HG03457 (cell line): ENCODE measurements at regions not wholly inside any gene's neighbourhood (a gene's known extent, or its start where the extent isn't known, plus 50 kb on each side); places are given as distances from the start of the nearest gene placed in this dataset.

Experiments used
- ATAC-seq: cut with Tn5 transposase; IDR thresholded peaks from one replicate; pipeline ENCODE4 v1.9.1; 2021; ENCODE audit warnings: moderate number of reproducible peaks; ENCODE audit not compliant: unreplicated experiment

DNA sequence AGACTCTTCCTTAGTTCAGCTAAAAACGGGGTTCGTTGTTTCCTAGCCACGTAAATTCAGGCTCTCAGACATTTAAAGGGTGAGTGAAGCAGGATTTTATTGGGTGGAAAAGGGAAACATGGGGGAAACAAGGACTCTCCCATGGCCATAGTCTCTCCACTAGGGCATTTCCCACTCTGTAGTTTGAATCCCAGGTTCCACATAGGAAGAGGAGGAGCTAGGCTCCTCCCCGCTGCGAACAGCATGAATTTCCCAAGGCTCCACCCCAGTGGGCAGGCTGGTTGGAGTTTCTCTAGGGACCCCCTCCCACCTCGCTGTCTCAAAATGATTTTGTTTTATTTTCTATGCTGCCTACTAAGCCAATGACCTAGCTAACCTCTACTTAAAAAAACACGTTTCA, 2170.8 kb upstream of the PCDH20 start:
- no peak for ATAC-seq

DNA sequence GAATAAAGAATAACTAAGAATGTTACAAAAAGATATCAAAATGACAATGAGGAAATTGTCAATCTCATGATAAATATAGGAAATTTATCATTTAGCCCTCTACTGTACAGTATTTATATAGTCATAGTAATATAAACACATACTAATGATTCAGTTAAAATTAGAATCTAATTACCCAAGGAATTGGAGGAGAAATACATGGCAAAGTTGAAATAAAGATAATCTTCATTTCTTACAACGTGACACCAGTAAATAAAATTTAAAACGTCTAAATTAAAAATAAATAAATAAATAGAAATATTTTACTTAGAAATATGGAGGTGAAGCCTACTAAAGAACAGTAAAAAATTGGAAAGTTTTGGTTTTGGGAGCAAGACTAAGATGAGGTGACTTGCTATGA, 2163.1 kb upstream of the PCDH20 start:
- ATAC-seq, result no peak

DNA sequence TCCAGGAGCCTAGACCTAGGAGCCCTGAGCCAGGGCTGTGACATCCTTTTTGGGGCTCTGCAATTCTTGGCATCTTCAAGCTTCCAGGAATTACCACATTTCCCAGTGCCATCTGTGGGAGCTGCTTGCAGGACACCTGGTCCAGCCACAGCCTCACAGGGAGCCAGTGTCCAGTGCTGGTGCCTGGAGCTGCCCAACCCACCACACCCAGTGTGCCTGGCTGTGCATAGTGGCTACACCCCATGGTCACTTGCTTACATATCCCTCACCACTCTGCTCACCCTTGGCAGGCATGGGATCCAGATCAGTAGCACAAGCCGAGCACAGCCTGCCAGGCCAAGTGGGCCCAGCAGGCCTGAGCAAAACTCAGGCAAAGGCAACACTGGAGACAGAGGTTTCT, 2151.4 kb upstream of the PCDH20 start:
- no peak for ATAC-seq

DNA sequence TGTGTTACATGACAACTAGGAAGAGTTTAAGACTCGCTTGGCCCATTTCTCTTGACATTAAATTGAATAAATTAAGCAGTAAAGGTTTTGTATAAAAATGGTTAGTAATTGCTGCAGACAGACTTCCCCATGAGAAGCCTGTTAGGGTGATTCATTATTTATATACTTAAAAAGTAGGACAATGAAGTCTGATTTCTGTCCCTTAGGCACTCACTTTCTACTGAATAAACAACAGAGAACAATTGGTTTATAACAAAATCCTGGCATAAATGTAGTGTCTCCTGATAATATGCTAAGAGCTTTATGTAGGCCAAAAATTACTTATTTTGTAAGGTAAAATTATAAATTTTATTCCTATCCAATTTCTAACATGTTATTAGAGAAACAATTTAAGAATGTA, 2138.5 kb upstream of the PCDH20 start:
- no peak for ATAC-seq

DNA sequence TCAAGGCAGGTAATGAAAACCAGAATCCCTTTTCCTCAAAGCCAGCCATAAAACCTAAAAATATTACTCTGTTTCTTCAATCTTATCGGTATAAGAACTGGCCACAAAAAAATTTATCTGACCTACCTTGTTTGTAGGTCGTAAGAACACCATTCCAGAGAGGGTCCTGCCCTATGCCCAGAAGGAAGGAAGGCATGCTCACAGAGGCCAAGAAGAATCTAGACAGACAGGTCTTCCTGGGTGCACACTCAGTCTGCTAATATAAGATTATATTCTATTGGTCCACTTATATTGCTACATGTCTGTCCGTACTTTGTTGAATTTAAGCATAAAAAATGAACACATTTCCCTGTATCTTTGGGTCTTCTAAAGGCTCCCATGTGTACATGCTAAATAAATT, 2136.1 kb upstream of the PCDH20 start:
- no peak for ATAC-seq

DNA sequence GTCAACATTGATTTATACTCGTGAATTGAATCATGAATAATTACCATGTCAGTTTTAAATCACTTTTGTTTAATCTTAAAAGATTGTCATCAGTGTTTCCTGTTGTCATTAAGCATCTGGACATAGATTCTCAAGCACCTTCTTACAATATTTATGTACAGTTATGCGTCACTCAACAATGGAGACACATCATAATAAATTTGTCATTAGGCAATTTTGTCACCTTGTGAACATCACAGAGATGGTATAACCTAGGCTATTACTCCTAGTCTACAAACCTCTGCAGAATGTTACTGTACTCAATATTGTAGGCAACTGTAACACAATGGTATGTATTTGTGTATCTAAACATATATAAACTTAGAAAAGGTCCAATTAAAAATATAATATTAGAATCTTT, 2130.9 kb upstream of the PCDH20 start:
- ATAC-seq, result no peak

DNA sequence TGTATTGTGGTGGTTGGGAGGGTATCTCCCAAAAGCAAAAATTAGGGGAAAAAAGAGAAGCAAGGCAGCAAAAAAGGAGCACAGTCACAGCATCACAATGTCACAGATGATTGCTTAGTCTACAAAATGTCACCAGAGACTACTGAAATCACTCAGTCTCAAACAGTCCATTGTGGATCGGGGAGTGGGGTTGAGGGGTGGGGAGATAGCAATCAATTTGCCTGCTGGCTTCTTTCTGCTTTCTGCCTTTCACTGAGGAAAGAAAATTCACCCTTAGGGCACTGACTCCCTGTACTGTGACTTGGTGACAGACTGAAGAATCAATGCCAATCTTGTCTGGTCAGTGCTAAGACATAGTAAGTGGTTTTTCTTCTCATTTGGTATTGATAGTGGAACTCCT, 2127.1 kb upstream of the PCDH20 start:
- no peak for ATAC-seq

DNA sequence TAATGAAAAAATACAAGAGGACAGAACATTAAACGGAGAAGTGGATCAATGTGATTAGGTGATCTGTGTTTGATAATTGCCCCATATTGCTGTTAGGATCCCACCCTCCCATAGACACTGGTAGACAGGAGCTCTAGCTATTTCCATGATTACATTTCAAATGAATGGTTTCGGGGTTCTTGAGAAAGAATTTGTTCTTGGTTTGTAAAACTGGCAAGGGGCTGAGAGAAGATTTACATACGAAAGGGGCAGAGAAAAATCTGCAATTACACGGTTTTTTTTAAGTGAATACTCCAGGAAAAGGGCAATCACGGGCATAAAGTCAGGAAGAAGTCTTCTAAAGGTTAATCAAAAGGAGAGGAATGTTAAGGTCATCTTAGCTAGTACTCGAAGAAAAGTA, 2125.7 kb upstream of the PCDH20 start:
- ATAC-seq, result no peak

DNA sequence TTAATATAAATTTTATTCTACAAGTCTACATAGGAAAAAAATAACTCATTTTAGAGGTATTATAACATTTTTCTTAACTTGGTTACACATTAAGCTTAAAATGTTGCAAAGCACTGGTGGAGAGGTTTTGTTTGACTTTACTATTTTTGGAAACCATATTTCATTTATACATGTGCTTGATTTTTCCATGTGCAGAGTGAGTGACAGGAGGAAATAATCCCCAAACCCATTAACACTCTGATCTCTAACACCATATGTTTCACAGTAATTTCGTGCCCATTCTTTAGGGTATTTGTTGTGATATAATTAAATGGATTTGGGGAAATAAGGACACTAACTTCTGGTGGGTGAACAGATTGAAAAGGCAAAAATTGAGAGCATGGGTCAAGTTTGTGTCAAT, 2124.4 kb upstream of the PCDH20 start:
- ATAC-seq, result no peak

DNA sequence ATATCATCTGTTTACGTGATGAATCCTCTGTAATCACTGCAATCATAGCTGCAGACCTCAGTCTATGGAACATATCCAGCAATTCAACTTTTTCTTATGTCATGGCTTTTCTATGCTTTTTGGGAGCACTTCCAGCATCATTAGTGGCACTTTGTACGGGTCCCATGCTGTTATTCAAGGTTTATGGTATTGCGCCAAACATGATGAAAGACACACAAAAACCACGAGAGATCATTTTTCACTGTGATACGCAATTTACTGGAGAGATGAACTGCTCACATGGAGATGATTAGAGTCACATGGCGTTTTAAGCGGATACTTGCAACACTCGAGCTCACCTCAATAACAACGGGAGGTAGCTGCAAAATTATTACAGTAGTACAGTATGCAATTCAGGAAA, 2101.7 kb upstream of the PCDH20 start:
- ATAC-seq, result no peak

DNA sequence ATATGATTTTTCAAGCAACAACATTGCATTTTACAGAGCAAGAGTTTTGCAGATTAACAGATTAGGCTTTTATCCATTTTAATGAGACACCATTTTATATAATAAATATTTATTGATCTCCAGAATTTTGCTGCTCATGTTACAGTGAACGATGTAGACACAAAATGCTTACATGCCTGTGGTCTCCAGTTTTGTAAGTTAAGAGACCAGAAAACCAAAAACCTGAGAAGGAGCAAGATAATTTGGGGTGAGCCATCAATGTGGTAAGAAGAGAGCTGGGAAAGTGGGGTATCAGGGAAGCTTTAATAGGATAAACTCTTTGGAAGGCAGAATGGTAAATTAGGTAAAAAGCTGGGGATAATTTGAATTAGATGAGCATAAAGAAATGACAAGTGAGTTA, 2100.5 kb upstream of the PCDH20 start:
- no peak for ATAC-seq

DNA sequence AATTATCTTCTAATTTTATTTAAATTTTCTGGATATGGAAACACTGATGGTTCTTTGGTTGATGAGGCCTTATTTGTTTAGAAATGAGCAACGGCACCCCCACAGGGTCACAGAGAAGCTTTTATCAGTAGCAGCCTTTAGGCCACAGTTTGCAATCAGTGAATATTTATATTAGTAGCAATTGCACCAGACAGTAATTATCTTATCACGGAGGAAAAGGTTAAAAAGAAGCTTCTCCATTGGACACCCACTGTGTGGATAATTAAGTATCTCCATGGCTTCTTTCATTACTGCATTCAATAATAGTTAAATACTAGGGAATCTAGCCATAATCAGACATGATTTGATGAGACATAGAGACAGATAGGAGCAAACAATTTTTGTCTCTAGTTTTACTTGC, 2099.2 kb upstream of the PCDH20 start:
- no peak for ATAC-seq

DNA sequence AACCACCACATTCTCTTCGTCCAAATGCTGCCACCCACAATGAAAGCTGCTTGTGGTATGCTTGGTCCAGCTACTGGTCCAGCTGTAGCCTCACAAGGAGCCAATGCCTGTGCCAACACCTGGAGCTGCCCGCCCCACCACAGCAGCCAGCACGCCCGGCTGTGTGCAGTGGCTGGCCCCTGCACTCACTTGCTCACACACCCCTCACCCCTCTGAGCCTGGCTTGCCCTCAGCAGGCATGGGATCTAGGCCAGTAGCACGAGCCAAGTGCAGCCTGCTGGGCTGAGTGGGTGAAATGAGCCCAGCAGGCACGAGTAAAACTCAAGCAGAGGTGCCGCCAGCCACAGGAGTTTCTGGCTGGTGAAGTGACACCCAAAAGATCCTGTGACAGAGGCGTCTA, 2096.4 kb upstream of the PCDH20 start:
- no peak for ATAC-seq

DNA sequence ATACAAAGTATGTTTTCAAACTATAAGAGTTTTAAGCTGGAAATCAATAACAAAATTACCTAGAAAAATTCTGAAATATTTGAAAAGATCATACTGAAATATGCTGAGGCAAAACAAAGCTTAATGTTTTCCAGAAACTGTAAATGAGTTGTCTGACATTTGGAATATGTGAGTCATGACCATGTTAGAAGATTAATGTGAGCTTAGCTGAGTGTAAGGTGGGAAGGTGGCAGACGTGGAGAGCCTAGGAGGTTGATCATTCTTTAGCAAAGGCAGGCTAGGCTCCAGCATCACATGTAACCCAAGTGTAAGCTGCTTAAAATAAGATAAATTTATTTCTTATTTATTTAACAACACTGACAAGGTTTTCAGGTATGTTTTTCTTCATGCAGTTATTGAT, 2086.1 kb upstream of the PCDH20 start:
- ATAC-seq, result no peak

DNA sequence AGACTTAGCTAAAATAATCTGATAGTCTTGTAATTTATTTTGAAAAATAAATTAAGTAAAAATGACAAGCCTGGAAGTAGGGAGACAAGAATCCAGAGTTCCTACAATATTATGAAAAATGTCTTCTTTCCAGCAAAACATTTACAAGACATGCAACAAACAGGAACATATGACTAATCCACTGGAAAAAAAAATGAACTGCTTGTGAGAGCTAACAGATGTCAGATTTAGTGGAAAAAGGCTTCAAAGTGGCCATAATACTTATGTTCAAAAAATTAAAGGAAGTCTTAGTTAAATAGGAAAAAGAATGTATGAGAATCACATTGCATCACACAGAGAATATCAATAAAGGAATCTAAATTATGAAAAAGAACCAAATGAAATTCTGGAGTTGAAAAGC, 2082.0 kb upstream of the PCDH20 start:
- no peak for ATAC-seq

DNA sequence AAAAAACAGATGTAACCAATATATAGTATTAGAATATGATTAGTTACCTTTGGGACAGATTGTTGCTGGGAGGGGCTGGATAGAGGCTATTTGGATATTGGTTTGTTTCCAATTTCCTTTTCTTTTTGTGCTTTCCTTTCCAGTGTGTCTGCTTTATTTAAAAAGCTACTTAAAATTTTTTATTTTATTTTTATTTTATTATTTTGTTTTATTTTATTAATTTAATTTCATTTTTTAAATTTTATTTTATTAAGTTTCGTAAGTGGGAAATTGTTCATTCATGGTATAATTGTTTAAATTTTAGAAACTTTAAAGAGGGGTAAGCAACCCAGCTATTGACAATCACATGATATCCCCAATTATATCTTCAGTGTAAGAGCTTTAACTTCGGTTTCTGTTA, 2077.0 kb upstream of the PCDH20 start:
- no peak for ATAC-seq

DNA sequence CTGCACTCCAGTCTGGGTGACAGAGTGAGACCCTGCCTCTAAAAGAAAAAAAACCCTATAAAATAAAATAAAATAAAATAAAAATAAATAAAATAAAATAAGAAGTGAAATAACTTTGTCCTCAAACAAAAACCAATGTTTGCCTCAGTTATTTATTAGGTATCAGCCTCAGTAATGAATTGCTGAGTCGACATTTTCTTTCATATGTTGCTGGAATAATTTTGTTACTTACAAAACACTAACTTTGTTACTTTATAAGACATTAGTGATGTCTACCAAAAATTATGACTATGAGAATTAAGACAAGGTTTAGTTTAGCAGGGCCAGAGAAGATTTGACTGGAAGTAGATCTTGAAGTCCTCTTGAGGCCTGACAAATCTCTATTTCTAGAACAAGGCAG, 2074.5 kb upstream of the PCDH20 start:
- no peak for ATAC-seq

DNA sequence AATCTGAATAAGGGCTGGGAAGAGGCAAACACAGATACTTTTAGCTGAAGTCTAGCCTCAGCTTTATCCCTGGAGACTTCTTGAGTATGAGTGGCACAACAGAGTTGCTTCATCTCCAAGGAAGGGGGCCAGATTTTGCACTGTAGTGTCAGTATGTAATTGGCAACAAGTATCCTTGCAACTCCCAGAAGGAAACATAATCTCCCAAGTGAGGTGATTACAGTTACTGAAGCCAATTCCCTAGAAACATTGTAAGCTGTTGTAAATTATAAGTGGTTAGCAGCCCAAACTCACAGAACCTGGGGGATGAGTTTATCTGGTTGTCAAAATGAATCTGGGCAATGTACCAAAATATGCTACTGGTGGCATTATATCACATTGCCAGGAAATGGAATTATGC, 2065.7 kb upstream of the PCDH20 start:
- no peak for ATAC-seq

DNA sequence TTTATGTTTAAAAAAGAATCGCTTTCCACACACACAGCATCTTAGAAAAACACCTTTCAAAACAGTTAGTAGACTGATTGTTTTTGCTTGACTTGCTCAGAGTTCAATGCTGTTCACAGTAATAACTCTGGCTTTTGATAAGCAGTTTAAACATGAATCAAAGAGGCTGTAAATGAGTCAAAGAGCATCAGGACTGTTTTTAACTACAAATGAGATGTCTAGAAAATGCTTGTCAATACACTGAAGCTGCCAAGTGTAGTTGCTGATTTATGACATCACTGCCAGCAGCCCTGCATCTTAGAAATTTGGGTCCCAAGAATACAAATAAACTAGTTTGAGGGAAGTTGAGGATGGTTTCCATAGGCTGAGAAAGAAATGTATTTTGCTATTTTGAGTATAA, 2057.1 kb upstream of the PCDH20 start:
- no peak for ATAC-seq

DNA sequence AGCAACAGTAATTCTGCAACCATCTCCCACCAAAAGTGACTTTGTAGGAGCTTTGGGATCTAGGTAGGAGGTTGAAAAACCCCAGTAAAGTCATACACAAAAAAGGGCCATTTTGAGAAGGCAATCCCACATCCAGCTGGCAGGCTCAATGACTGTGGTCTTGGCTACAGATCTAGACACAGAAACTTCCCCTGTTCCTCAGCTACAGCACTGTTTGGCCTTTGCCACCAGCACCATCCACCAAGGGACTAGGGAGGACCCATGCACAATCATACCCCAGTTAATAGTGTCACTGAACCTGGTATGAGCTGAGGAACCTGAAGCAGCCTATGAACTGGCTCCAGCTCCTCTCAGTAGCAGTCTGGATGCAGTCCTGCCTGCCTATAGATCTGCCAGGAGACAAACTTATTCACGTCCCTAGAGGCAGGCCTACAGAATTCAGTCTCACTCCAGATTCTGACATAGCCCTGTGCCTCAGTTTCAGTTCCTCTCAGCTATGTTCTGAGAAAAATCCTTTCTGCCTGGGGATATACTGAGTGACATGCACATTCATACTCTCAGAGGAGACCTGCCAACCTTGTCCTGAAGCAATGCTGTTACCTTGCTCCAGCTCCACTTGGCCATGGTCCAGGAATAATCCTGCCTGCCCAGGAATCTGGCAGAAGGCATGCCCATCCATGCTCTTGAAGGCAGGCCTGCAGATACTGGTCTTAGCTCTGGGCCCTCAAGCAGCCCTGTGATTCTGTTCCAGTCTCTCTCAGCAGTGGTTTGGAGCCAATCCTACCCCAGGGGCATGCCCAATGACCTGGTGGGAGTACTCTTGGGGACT, 2048.3 kb upstream of the PCDH20 start:
- ATAC-seq, result peak; percentile 87

DNA sequence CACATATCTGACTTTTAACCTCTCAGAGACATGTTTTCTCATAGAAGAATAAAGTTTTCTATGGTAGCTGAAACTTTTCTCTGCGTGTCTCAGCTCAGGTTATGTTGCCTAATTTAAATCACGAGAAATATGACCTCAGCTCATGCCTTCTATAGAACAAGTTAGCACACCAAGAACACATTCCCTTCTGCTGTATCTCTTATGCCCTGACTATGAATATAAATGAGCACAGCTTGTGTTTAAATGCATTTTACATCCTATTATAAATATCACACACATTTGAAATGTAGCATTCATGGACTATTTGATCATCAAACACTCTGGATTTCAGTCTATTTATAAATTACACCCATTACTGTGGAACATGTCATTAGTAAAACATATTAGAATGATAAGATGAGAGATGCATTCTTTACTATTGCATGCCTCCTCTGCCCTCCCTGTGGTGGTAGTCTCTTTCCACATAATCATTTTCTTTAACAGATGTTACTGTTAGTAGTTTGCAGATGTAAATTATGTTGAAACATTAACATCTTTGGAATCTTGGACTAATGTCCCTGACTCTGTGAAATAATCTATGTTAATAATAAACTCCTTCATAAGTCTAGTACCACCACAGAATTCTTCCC, 2044.9 kb upstream of the PCDH20 start:
- ATAC-seq, result no peak

DNA sequence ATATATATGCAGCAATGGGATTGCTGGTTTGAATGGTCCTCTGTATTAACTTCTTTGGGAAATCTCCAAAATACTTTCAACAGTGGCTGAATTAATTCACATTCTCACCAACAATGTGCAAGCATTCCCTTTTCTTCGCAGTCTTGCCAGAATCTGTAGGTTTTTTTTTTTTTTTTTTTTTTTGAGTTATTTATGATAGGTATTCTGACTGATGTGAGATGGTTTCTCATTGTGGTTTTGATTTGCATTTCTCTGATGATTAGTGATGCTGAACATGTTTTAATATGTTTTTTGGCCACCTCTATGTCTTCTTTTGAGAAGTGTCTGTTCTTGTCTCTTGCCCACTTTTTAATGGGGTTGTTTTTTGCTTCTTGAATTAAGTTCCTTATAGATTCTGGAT, 2041.5 kb upstream of the PCDH20 start:
- no peak for ATAC-seq

DNA sequence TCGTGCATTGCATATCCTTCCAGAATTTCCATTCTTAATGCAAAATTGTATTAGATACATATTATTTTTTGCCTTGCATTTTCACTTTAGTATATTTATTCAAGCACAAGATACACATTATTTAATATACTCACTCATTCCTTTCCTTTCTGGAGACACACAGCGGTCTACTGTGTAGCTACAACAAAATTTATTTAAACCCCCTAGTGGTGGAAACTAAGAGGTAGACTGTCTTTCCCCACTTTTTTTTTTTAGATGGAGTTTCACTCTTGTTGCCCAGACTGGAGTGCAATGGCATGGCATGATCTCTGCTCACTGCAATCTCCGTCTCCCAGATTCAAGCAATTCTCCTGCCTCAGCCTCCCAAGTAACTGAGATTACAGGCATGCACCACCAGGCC, 2040.3 kb upstream of the PCDH20 start:
- ATAC-seq, result no peak
